Fibroblast of peridontal ligament (primary cell): ENCODE measurements at regions not wholly inside any gene's neighbourhood (a gene's known extent, or its start where the extent isn't known, plus 50 kb on each side); places are given as distances from the start of the nearest gene placed in this dataset.

Experiments
- DNase-seq: peaks from one replicate; pipeline ENCODE4 v3.0.0-alpha.2; 2010; ENCODE audit errors: extremely low read depth

- DNase-seq: no peak
Measured at GRCh38 chr11:13104619-13105236, 95.6 kb downstream of the RASSF10 start.

DNA sequence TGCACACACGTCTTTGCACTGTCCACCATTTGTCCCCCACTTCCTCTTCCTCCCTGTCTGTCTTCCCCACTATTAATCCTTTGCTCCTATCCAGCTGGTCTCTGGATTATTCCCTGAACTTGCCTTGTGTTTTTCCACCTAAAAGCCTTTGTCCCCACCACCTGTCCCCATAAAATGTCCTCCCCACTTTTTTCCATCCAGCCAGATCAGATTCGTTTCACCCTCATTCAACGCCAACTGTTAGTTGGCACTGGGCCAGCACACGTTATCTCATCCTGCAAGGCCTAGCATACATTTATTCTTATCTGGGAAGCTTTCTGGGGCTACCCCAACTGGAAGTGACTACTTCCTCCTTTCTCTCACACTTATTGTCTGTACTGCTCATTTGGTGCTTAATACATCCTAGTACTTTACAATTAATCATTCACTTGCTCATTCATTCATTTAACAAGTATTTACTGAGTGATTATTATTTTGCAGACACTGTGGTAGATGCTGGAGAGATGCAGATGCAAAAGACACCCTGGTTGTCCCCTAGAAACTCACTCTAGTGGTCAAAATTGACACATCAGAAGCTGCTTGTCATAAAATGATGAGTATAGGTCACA lies 96.2 kb downstream of the RASSF10 start:
- no peak for DNase-seq

- no peak for DNase-seq
Measured at GRCh38 chr11:13107544-13108044, 98.5 kb downstream of the RASSF10 start.

GRCh38 chr11:13108416-13108815 lies 99.3 kb downstream of the RASSF10 start:
- no peak for DNase-seq

DNA sequence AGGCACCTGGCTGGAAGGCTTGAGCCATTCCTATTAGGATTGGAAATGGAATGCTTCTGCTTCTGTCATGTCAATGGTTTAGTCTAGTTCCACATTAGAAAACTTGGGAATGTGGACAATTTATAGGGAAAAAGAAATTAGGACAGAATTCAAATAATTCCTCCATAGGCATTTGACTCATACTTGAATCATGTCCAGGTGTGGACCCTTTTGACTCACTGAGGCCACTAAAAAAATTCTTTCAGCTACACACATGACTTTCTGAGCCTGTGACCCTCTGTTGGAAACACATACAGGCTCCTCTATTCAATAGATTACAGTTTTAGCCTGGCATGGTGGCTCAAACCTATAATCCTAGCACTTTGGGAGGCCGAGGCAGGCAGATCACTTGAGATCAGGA lies 100.5 kb downstream of the RASSF10 start:
- DNase-seq: no peak

- DNase-seq: no peak
Measured at GRCh38 chr11:13110145-13110544, 101.0 kb downstream of the RASSF10 start.

DNA sequence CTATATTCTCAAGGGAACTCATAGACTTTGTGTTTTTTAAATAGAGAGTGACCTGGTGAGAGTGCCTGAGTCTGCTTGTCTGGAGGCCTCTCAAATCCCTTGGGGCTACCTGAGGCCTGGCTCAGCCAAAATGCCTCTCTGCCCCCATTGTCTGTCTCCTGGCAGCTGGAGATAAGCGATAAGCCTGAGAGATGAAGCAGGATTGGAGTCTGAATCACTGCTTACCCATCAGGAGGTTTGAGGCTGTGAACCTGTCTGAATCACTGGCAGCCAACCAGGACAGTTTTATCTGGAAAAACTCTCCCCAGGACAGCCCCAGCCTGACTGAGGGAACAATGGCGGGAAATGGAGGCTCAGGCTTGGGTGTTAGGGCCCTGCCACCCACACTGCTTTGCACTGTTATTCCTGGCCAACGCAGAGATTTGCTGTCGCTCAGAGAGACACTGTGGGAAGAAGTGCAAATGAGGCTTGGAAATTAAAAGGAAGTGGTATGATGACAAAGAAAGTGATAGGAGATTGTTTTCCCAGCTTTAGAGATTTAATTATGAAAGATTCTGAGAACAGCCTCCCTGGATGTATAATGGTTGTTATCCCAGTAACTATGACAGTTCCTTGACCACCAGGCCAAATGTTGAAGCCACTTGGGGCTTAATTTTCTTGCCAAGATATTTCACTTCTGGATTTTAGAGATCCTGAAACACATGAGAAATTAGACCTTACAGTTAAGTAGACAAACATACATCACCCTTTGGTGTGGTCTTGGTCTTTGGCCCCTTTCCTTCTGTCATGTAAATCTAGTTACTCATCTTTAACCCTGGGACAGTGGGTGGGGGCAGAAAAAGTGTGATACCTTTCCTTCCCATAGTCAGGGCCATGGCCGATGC lies 102.1 kb downstream of the RASSF10 start:
- peak; percentile 13 for DNase-seq

- DNase-seq: no peak
Measured at GRCh38 chr11:13111813-13112130, 102.7 kb downstream of the RASSF10 start.

DNA sequence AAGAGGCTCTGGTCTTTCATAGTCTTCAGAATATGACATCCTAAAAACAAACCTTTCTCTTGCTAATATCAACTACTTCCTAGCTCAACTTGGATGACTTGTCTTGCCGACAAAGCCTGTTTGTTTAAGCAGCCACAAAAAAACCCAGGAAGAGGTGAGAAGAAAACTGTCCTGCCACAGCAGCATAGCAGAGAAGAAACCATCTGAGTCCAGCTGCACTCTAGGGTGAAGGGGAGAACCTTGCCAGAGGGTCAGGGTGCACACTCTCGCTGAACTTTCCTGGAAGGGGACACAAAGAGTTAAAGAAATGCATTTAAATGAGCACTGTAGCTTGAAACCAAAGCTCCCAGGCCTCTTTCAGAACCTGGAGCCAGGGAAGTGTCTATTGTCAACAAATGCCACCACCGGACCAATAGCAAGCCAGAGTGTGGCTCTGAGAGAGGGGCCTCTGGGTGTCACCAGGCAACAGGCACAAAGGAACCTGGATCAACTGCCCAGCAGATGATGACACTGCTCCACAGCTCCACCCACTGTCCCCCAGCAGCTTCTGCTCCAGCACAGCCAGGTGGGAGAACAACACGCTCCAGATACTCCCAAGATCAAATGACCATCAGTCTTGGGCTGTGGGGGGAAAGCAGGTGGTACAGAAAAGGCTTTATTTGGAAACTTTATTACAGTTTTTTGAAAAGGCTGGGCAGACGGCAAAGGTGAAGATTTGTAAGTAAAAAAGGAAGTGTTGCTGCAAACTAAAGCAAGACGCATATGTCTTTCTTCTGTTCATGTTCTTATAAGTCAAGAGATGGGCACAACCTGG lies 105.7 kb downstream of the RASSF10 start:
- no peak for DNase-seq

DNA sequence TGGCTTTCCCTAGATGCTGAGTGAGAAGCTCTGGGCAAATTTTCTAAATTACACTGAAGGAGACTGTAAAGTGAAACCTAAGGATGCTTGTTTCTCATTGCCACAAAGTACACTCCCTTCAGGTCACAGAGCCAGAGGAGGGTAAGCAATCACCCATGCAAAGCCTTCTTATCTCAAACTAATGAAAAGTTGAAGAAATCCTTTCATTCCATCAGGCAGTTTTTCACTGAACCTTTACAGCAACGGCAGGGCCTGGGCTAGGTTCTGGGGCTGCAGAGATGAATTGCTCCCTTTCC lies 106.2 kb downstream of the RASSF10 start:
- DNase-seq: no peak

DNA sequence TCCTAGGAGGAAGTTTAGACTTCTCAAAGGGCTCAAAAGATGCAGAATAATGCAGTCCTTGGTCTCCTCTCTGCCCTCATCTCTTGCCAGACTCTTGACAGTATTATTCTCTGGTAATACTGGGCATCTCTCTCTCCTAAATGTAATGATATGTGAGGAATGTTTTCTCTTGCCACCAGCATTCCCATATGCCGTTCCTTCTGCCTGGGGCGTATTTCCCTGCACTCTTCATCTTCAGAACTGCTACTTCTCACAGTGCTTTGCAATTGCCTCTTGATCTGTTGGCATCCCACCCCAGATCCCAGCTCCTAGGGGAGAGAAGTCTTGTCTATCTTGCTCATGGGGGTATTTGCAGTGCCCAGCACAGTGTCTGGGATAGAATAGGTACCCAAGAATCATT lies 107.4 kb downstream of the RASSF10 start:
- DNase-seq: no peak

- DNase-seq: no peak
Measured at GRCh38 chr11:13117344-13117743, 108.2 kb downstream of the RASSF10 start.

DNA sequence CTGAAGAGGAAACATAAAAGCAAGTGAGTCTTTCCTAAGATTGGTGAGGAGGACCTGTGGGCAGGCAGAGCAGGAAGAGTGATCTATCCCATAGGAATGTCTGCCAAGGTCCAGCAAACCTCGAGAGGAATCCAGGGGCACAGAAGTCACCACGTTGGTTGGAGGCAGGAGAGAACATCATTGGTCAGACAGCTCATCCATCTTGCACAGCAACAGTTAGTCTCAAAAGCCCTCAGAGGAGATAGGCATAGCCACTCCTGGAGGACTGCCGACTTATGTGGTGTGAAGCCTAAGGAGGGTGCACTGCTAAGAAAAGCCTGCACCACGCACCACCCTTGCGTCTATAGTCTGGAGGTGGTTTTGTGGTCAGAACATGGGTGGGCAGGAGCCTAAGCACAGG lies 109.1 kb downstream of the RASSF10 start:
- DNase-seq: peak; percentile 69

DNA sequence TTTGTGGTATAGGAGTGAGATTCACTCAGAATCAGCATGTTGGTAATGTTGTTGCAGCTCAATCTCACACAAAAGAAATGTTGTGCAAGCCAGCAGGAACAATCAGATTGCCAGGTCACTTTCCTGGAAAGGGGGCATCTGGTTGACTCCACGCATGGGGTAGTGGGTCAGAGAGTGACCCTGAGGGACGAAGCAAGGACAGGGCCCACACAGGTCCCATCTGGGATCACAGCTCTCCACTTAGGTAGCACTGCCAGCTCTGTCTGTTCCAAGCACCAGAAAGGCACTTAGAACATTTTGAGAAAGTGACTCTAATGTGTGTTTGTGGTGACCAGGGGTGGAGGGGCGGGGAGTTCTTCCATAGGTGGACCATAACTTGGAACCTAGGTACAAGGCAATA lies 109.5 kb downstream of the RASSF10 start:
- no peak for DNase-seq

DNA sequence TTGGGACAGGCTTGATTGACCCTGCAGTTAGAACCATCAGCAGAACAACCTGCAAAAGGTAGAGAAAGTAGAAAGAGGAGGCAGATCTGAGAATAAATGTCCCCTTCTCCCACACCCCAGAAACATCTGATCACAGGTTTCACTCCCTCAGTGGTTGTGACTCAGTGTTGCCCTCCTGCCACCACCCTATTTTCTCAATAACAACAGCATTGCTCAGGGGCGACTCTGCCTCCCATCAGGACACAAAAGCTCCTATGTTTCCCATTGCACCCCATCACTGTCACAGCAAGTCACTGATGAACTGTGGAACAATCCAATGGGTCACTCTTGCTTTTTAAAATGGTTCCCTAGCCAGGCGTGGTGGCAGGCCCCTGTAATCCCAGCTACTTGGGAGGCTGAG lies 110.2 kb downstream of the RASSF10 start:
- no peak for DNase-seq

DNA sequence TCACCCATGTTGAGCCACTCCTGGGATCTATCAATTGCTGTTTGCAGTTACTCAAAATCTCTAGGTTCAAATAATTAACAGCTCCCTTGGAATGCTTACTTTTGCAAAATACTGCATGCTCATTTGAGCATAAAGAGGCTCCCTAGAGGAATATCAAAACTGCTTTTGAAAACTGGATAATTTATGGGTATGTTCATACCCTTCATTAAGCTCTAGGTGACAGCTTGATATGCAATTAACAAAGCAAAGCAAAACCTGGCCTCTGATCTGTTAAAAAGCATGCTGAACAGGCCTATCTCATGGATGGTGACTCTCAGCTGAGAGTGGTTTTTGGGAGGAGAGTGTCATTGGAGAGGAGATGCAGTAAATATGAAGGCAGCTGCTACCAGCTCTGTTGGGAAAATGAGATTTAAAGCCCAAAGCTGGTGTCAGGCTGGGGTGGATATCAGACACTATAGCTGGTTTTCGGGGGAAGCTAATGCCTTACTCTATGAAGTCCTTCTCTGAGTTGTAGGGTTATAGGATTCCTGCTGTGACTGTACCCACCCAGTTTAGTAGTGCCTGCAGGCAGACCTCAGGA lies 110.9 kb downstream of the RASSF10 start:
- DNase-seq: no peak

DNA sequence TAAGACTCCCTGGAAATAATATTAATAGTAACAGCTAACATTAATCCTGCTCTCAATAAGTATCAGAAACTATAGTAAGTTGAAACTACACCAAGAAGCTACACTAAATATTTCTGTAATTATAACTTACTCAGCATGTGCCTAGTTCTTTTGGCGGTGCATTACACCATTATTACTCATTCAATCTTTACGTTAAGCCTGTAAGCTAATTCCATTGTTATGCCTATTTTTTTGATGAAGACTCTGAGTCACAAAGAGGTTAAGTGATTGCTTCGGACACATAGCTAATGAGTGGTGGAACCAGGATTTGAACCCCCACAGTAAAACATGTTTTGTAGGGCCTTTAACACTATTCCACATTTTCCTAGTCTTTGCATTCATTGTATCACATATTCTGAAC lies 111.6 kb downstream of the RASSF10 start:
- peak; percentile 67 for DNase-seq

- DNase-seq: peak; percentile 97
Measured at GRCh38 chr11:13126430-13126829, 117.3 kb downstream of the RASSF10 start.

- DNase-seq: no peak
Measured at GRCh38 chr11:13127161-13127560, 118.0 kb downstream of the RASSF10 start.

DNA sequence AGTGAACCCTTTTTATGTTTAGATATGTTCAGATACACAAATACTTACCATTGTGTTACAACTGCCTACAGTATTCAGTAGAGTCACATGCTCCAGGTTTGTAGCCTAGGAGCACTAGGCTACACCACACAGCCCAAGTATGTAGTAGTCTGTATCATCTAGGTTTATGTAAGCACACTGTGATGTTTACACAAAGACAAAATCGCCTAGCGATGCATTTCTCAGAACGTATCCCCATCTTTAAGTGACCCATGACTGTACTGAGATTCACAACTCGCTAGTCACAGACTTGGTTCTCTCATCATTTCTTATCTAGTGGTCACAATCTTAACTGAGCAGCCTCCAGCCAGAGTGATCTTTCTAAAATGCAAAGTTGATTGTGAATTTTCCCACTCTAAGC lies 119.2 kb downstream of the RASSF10 start:
- DNase-seq: no peak

- DNase-seq: no peak
Measured at GRCh38 chr11:13134066-13134465, 125.0 kb downstream of the RASSF10 start.

GRCh38 chr11:13134886-13135285 lies 125.8 kb downstream of the RASSF10 start:
- no peak for DNase-seq
